ENCODE measurements at regions not wholly inside any gene's neighbourhood (a gene's known extent, or its start where the extent isn't known, plus 50 kb on each side); places are given as distances from the start of the nearest gene placed in this dataset.
A peak's percentile ranks its signal among the peaks of the same experiment; 100 is the strongest.
"Not testable (repeated sequence)": the region's sequence is repeated elsewhere in the genome, so short reads cannot be mapped to it uniquely, and the experiment has no call there.

DNA sequence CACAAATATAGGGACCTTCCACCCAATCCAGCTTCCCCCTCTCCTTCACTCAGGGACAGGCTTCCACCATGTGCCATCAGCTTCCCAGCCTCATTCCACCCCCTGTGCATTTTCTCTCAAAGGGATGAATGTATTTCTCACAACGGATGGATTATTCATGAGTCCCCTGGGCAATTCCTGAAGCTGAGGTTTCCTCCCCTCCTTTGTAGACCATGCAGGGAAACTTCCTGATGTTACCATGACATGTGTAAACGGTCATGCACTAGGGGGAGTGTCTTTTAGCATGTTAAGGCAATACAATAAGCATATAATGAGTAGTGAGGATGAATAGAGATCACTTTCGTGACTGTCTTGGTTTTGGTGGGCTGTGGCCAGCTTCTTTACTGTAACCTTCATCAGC lies 706.8 kb downstream of the TMEM121 start:
- not testable (repeated sequence) for DNase-seq

DNA sequence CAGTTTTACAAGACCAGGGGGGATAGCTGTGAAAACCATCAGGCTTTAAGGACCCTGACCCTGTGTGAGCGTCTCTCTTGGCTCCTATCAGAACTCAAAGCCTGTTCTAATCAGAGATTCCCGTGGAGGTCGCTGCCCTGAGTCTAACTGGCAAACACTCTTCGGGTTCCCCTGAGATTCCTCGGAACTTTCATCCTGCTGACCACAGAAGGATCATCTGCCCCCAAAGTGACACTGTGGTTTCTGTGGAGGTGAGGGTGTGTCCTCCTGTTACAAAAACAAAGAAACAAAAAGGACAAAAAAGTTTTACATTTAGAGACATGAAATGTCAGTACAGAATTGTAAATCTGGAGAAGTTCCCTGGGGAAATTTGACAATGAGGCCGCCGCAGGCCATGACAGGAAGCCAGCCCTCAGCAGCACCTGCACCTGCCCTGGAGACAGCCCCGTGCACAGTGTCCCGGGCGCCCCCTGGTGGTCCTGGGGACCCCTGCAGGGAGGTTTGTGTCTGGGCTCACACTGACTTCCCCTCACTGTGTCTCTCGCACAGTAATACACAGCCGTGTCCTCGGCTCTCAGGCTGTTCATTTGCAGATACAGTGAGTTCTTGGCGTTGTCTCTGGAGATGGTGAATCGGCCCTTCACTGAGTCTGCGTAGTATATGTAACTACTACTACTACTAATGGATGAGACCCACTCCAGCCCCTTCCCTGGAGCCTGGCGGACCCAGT lies 708.3 kb downstream of the TMEM121 start:
- DNase-seq = peak; percentile 19

DNA sequence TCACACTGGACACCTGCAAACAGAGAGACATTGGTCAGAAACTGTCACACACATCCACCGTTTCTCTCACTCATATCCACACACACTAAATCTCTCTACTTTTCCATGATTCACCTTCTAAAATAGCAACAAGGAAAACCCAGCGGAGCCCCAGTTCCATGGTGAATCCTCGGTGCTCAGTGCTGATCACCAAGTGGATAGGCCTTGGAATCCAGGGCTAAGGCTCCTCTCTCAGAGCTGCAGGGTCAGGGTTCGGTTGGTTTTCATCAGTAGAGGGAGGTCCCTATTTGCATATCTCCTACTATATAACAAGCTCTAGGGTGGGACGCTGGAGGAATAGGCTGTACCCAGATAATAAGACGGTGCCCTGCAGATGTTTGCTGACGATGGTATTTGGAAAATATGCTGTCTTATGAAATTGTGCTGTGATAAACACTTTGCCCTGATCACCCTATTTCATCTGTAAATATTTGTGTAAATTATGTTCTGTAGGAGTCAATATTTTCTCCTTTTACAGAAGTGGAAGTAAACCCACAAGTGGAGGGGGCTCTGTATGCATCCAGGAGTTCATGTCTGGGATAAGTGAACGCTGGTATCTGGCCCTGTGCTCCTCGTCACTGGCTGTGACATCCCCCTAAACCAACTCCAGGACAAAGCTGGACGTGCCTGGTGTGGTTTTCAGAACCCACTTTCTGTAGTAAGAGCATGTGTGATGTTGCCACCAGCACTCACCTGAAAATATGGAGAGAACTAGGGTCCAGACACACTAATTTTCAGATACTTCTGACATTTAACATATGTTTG lies 709.2 kb downstream of the TMEM121 start:
- DNase-seq = no peak

DNA sequence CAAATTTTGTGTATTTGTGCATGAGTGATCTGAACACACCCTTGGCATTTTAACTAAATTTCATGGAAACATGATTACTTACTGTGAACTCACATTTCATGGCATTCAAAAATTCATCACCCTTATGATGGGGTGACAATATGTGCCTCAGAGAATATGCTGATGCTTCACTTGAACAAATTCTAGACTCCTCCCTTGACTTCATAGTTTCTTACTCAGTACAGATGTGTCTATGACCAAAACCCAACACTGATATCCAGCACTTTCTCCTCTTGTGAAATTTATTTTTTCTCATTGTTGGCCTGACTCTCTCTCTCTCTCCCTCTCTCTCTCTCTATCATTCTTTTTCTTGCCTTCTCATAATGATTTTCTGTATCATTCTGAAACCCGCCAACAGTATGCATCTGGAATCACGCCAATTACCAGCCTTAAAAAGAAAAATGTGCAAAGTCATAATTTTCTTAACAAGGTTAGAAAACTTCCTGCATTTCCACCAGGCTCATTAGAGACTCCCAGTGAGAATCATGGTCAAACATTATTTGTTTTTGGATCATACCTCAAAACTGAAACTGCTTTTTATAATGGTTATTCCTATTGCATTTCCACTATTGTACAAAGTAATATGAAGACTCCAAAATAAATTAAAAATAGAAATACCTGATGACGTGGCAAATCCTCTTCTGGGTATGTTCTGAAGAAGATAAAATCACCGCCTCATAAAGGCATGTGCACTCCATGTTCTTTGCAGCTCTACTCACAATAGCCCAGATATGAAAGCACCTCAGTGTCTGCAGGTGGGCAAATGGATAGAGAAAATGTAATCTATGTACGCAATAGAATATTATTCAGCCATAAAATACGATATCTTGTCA lies 722.2 kb downstream of the TMEM121 start:
- DNase-seq = no peak

DNA sequence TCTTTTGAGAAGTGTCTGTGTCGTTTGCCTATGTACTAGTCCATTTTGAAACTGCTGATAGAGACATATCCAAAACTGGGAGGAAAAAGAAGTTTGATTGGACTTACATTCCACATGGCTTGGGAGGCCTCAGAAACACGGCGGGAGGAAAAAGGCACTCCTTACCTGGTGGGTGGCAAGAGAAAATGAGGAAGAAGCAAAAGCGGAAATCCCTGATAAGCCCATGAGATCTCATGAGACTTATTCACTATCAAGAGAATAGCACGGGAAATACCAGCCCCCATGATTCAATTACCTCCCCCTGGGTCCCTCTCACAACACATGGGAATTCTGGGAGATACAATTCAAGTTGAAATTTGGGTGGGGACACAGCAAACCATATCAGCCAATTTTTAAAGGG lies 727.6 kb downstream of the TMEM121 start:
- not testable (repeated sequence) for DNase-seq

DNA sequence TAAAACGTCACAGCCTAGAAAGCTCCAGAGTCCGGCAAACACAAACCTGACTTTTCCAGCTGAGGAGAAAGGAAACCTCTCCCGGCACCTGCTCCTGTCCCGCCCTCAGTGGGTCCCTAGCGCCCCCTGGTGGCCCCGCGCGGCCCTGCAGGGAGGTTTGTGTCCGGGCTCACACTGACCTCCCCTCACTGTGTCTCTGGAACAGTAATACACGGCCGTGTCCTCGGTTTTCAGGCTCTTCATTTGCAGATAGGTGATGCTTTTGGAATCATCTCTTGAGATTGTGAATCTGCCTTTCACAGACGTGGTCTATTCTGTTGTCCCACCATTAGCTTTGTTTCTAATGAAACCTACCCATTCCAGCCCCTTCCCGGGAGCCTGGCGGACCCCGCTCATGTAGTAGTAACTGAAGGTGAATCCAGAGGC lies 731.2 kb downstream of the TMEM121 start:
- DNase-seq = peak; percentile 71

DNA sequence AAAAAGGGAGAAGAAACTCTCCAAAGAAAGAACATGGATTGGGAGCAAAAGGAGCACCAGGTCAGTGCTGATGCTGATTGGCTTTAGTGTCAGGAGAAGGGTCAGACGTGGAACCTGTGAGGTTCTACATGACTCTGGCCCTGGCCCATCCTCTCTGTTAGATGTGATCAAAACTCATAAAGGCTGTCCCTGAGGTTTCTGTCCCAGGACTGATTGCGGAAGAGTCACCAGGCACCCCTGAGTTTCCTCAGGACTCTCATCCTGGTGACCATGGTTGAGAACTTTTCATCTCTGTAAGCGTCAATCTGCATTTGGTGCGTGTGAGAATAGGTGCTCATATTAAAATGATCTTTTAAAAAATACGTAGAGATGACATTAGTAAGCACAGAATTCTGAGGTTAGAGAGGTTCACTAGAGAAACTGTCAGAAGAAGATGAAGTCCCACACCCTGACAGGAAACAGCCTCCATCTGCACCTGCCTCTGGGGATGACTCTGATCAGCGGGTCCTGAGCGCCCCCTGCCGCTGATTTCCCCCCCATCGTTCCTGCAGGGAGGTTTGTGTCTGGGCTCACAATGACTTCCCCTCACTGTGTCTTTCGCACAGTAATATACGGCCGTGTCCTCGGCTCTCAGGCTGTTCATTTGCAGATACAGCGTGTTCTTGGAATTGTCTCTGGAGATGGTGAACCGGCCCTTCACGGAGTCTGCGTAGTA lies 741.8 kb downstream of the TMEM121 start:
- peak; percentile 90 for DNase-seq

DNA sequence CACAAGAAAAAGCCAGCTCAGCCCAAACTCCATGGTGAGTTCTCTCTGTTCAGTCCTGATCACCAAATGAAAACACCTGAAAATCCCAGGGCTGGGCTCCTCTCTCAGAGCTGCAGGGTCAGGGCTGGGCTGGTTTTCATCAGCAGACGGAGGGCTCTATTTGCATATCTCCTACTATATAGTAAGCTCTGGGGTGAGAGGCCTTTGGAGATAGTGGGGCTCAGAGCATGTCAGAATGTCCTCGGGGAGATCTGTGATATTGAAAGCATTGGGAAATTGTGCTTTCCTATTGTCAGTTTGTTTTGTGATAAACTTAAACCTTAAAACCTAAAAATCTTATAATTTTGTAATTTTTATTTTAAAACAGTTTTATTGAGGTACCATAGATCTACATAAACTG lies 742.6 kb downstream of the TMEM121 start:
- DNase-seq = no peak

DNA sequence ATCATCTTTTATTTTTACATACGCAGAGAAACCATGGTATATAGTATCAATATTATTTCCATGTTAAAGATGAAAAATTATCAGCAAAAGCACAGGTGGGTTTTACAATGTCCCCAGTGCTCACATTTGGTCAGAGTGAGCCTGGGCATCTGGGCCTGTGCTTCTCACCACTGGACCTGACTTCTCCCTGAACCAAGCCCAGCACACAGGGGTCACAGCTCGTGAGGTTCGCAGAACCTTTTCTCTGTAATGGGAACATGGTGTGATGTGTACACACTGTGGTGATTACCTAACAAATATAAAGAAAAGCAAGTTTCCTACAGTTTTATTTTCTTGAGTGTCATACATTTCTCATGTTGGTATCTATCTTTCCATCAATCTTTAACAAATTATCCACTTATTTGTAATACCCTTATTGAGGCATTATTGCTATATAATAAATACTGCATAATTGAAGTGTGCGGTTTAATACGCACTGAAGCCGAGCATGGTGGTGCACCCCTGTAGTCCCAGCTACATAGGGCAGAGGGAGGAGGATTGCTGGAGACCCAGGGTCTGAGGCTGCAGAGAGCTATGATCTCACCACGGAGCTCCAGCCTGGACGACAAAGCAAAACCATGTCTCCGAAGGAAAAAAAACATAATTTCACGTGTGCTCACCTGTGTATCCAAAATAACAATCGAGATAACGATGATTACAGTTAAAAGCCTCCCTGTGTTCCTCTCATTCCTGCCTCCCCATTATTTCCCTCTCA lies 743.2 kb downstream of the TMEM121 start:
- no peak for DNase-seq

DNA sequence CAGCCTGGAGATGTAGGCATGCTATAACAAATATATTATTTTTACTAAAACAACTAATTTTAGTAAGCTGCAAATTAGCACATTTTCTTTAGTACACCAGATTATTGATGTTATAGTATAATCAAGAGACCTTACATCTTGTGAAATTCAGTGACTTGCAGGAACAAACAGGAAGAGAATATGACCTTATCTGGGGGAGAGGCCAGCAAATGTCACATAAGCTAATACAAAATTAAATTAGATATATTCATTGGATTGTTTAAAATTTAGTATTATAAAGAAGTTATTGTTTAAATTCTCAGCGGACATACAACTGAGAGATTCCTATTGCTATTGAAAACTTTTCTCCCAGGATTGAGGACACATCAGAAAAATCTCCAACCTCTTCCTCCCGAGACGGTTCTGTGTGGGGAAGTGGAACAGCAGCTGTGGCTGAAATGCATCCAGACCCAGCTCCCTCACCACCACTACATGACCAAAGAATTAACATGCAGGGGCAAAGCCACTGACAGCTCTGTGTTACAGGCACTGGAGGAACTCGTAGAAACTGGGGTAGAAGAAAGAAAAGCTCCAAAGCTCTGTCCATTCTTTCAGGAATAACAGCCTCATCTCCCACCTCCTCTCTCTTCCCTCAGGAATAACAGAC lies 744.2 kb downstream of the TMEM121 start:
- not testable (repeated sequence) for DNase-seq

DNA sequence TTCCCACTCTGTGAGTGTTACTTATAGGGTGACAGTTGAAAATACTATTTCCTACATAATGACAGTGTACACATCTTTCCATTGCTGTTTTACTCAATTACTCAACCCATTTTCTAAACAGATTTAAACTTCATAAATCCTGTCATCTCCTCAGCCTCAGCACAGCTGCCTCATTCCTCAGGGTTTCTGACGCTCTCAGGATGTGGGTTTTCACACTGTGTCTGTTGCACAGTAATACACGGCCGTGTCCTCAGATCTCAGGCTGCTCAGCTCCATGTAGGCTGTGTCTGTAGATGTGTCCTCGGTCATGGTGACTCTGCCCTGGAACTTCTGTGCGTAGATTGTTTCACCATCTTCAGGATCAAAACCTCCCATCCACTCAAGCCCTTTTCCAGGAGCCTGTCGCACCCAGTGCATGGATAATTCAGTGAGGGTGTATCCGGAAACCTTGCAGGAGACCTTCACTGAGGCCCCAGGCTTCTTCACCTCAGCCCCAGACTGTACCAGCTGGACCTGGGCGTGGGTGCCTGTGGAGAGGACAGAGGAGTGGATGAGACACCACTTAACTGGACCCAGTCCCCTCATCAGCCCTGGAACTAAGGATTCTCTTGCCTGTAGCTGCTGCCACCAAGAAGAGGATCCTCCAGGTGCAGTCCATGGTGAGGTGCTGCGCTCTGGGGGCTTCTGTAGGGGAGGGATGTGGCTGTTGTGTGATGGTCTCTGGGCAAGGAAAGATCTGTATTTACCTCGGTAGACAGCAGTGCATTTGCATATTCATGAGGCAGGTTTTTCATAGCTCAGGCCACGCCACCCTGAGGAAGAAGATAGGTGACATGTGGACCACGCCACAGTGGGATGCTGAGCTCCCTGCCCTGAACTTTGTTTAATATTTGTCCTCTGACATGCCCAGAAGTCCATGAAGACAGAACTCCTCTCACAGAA lies 750.2 kb downstream of the TMEM121 start:
- DNase-seq = peak; percentile 43

DNA sequence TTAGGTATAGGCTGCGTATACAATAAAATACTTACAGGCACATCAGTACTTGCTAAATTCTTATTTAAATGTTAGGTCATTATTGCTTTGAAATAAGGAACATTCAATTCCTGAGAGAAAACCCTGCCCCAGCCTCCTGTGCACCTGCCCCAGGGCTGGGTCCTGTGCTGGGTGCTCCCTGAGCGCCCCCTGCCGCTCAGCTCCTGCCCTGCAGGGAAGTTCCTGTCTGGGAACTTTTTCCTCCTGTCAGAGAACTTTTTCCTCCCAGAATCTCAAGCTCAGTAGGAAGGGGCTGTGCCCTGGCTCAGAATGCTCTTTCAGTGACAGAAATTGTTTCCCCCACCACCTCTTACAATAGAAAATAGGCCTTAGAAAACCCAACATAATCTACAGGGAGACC lies 751.1 kb downstream of the TMEM121 start:
- DNase-seq = peak; percentile 17

DNA sequence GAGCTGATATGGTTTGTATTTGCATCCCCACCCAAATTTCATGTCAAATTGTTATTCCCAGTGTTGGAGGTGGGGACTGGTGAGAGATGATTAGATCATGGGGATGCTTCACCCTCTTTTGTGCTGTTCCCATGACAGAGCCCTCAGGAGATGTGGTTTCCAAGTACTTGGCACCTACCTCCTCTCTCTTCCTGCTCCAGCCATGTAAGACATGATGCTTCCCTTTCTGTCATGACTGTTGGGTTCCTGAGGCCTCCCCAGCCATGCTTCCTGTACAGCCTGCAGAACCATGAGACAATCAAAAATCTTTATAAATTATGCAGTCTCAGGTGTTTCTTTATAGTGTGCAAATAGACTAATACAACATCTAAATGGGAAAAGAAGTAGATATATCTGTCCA lies 754.5 kb downstream of the TMEM121 start:
- DNase-seq = no peak

DNA sequence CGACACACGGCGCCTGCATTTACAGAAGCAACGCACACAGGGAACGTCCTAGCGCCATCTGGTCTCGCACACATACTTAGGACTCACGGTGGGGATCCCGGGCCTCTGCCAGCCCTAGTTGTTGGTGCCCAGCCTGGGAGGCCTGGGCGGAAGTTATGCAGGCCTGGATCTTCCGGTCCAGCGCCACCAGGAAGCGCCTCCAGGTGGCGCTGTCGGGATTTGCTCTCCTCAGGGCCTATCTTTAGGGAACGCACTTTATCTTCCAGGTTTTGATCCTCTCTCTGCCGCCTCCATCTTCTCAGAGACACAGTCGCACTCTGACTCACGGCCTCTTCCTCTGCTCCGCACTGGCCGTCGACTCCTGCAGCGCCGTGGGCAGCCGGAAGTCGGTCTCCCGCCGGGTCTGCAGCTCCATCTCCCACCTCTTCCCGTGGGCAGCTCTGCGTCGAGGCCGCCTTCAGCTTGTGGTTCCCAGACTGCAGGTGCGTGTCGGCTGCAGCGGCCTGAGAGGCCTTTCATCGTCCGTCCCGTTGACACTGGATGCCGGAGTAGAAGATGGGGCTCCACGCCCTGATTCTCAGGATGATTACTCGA lies 760.4 kb downstream of the TMEM121 start:
- no peak for DNase-seq

DNA sequence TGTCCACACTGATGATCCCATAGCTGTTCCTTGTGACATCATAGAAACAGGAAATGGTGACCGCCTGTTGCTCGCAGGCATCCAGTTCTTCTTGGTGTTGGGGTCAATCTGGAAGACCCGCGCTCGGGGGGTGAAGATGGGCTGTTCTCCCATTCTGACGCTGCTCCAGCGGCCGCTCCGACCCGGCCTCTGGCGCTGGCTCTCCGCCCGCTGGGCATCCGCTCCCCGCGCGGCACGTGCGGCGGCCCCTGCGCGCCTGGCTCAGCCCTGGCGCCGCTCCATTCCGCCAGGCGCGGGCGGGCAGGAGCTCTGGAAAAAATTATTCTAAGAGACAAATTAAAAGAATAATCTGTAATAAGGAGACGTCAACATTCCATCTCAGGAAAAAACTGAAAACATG lies 761.1 kb downstream of the TMEM121 start:
- DNase-seq = no peak

DNA sequence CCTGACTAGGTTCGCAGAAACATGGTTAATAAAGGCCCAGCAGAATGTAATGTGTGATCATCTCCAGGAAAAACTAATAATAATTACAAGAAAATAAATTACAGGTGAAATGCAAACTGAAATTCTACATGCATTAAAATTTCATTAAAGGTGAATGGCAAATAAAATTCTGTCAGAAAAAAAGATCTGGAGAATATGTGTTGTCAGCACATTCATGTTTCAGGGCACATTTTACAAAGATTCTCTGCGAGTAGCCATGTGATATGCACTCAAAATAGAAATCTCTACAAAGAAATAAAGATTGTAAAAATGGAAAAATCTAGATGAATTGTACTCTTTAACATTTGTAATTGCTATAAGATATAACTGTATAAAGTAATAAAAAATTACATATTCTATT lies 765.2 kb downstream of the TMEM121 start:
- DNase-seq = no peak

DNA sequence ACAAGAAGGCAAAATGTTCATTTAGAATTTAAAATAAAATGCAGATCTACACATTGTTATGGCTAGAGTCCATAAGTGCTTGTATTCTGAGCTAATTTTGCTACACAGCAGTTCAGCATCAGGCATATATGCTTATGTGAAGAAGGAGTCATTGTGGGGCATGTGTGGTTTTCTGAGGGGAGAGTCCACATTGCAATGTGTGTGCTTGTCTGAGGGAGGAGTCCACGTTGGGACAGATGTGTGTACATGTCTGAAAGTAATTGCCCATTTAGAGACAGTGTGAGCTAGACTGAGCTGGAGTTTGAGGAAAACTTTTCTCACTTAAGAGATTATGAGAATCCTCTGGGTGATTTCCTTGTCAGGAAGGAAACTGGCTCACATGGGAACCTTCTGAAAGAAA lies 767.9 kb downstream of the TMEM121 start:
- no peak for DNase-seq

DNA sequence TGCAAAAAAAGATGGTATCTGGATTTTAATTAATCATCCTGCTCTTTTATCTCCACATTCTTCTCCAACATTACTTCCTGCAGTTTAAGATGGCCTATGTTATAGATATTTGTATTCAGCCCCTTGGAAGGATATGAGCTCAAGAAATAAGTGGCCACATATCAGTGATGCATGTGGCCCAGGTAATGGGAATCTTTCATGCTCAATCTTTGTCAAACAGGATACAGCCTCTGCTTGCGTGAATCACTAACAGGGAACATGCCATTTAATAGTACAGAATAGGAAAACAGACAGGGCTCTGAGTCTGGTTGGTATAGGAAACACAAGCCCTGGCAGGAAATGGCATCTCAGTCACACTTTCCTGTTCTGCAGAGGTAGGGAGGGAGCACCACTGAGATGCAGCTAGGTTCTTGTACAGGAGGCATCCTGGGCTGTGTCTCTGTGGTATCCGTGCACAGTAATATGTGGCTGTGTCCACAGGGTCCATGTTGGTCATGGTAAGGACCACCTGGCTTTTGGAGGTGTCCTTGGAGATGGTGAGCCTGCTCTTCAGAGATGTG lies 774.6 kb downstream of the TMEM121 start:
- DNase-seq = not testable (repeated sequence)

DNA sequence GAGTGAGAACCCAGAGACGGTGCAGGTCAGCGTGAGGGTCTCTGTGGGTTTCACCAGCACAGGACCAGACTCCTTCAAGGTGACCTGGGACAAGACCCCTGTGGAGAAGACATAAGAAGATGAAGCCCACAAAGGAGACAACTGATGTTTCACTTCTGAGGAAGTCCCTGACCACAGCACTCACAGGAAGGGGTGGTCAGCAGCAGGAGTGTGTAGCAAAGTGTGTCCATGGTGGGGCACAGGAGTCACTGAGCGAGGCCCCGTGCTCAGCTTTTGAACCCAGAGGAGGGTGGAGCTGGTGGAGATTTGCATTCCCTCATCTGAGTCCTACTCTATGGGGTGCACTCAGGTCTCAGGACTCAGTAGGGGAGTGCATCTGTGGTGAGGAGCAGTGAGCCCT lies 775.2 kb downstream of the TMEM121 start:
- DNase-seq = not testable (repeated sequence)
